H1 (cell line): ENCODE measurements at regions not wholly inside any gene's neighbourhood (a gene's known extent, or its start where the extent isn't known, plus 50 kb on each side); places are given as distances from the start of the nearest gene placed in this dataset.

Experiments
- CTCF ChIA-PET: fragments of 300-600 bp; sonication (Branson Sonifier 250); formaldehyde crosslinking; loops from one replicate; lab custom pipeline; 2021; ENCODE audit not compliant: partially characterized antibody; lab: Charles Lee
- POLR2A ChIA-PET: fragments of 300-600 bp; sonication (Branson Sonifier 250); formaldehyde crosslinking; loops from one replicate; lab custom pipeline; 2021; ENCODE audit warnings: inconsistent platforms; ENCODE audit not compliant: partially characterized antibody; lab: Charles Lee
- DNase-seq, 2 experiments: peaks; one replicate each; pipeline versions ENCODE4 v3.0.0 to v3.0.0-alpha.2; 2010 to 2022; ENCODE audit warnings: low spot score in 2 of 2, low read depth in 1 of 2, mixed read lengths in 1 of 2
- FAIRE-seq: peaks from 2 replicates; lab custom pipeline; 2011; peaks lifted over from hg19 to GRCh38; lab: Jason Lieb, UNC
- H2AFZ ChIP-seq: 2 replicates; pipeline ENCODE4 v1.8.1; 2012; ENCODE audit warnings: low read length, inconsistent platforms
- H2AK5ac ChIP-seq: 2 replicates; pipeline ENCODE4 v1.6.1; 2013; ENCODE audit warnings: low read depth, low read length
- H2BK120ac ChIP-seq: replicated peaks from 2 replicates; pipeline ENCODE3; 2013; ENCODE audit warnings: low read depth, low read length, inconsistent platforms
- H2BK12ac ChIP-seq: 2 replicates; pipeline ENCODE4 v1.6.1; 2013; ENCODE audit warnings: low read depth, low read length
- H2BK15ac ChIP-seq: 2 replicates; pipeline ENCODE4 v1.6.1; 2013; ENCODE audit warnings: low read length
- H2BK20ac ChIP-seq: 2 replicates; pipeline ENCODE4 v1.6.1; 2013; ENCODE audit warnings: low read length
- H2BK5ac ChIP-seq: 2 replicates; pipeline ENCODE4 v1.6.1; 2013; ENCODE audit warnings: low read depth, low read length
- H3K14ac ChIP-seq: 2 replicates; pipeline ENCODE4 v1.6.1; 2013; ENCODE audit warnings: inconsistent platforms; ENCODE audit not compliant: insufficient read length
- H3K18ac ChIP-seq: 2 replicates; pipeline ENCODE4 v1.6.1; 2013; ENCODE audit warnings: low read length; ENCODE audit errors: extremely low read depth
- H3K23ac ChIP-seq: 2 replicates; pipeline ENCODE4 v1.6.1; 2013; ENCODE audit warnings: inconsistent platforms; ENCODE audit not compliant: insufficient read length
- H3K23me2 ChIP-seq: 2 replicates; pipeline ENCODE4 v1.6.1; 2013; ENCODE audit warnings: low read depth, low read length
- H3K27ac ChIP-seq: 2 replicates; pipeline ENCODE4 v1.6.1; 2011; ENCODE audit warnings: low read depth, low read length, inconsistent platforms
- H3K27me3 ChIP-seq, 4 experiments: replicated peaks in 1 of 4; 1 replicate in 1 of 4; 2 replicates in 3 of 4; pipeline versions ENCODE4 v1.6.1 to v1.8.1; 2011 to 2013; ENCODE audit warnings: low read length in 3 of 4, mild to moderate bottlenecking in 3 of 4, inconsistent platforms in 2 of 4, mixed read lengths in 2 of 4, moderate library complexity in 1 of 4; ENCODE audit not compliant: control insufficient read depth in 3 of 4, insufficient read depth in 3 of 4; ENCODE audit errors: extremely low read depth in 1 of 4
- H3K36me3 ChIP-seq, 4 experiments: 2 replicates each; pipeline versions ENCODE4 v1.6.1 to v1.8.1; 2011 to 2013; ENCODE audit warnings: mild to moderate bottlenecking in 4 of 4, low read length in 3 of 4, moderate library complexity in 2 of 4, control low read depth in 1 of 4, inconsistent platforms in 1 of 4; ENCODE audit not compliant: insufficient read depth in 4 of 4, control insufficient read depth in 2 of 4
- H3K4ac ChIP-seq: replicated peaks from 2 replicates; pipeline ENCODE3; 2013; ENCODE audit warnings: low read length, low read depth, mixed read lengths, inconsistent platforms; ENCODE audit not compliant: insufficient read length
- H3K4me1 ChIP-seq, 4 experiments: replicated peaks in 1 of 4; 1 replicate in 1 of 4; 2 replicates in 3 of 4; pipeline versions ENCODE4 v1.6.1 to v1.8.1; 2011 to 2013; ENCODE audit warnings: low read length in 3 of 4, inconsistent platforms in 2 of 4, mixed read lengths in 1 of 4; ENCODE audit not compliant: insufficient read depth in 4 of 4, control insufficient read depth in 3 of 4
- H3K4me2 ChIP-seq, 2 experiments: 2 replicates each; pipeline versions ENCODE4 v1.6.1 to v1.8.1; 2011 to 2013; ENCODE audit warnings: low read depth in 2 of 2, low read length in 2 of 2, control low read depth in 1 of 2, inconsistent platforms in 1 of 2, mild to moderate bottlenecking in 1 of 2; ENCODE audit not compliant: insufficient read depth in 1 of 2
- H3K4me3 ChIP-seq, 4 experiments: fragments of 200-600, 300-600 bp in 1 of 4; sonication (generic), shearing (Covaris generic), sonication (Bioruptor Twin) in 1 of 4; 2 replicates each; pipeline versions ENCODE4 v1.5.1 to v1.8.1; 2011 to 2016; ENCODE audit warnings: low read length in 4 of 4, low read depth in 3 of 4, control low read depth in 2 of 4, inconsistent platforms in 2 of 4, mild to moderate bottlenecking in 2 of 4, mixed read lengths in 1 of 4, moderate library complexity in 1 of 4; ENCODE audit not compliant: insufficient read depth in 2 of 4; ENCODE audit errors: extremely low read depth in 1 of 4
- H3K56ac ChIP-seq: replicated peaks from 2 replicates; pipeline ENCODE3; 2013; ENCODE audit warnings: low read depth, mild to moderate bottlenecking, mixed read lengths, low read length, inconsistent platforms; ENCODE audit not compliant: insufficient read length
- H3K79me1 ChIP-seq: 2 replicates; pipeline ENCODE4 v1.6.1; 2013; ENCODE audit warnings: low read depth, low read length, control low read depth
- H3K79me2 ChIP-seq, 2 experiments: 2 replicates each; pipeline versions ENCODE4 v1.6.1 to v1.8.1; 2012 to 2013; ENCODE audit warnings: low read length in 2 of 2, mild to moderate bottlenecking in 2 of 2, inconsistent platforms in 1 of 2; ENCODE audit not compliant: insufficient read depth in 2 of 2, control insufficient read depth in 1 of 2
- H3K9ac ChIP-seq, 4 experiments: replicated peaks in 1 of 4; 1 replicate in 1 of 4; 2 replicates in 3 of 4; pipeline versions ENCODE4 v1.6.1 to v1.8.1; 2011 to 2013; ENCODE audit warnings: low read depth in 3 of 4, low read length in 3 of 4, control low read depth in 2 of 4, mild to moderate bottlenecking in 2 of 4, moderate library complexity in 2 of 4, inconsistent platforms in 1 of 4; ENCODE audit errors: extremely low read depth in 1 of 4
- H3K9me3 ChIP-seq, 2 experiments: 2 replicates each; pipeline versions ENCODE4 v1.6.1 to v1.8.1; 2012 to 2013; ENCODE audit warnings: mild to moderate bottlenecking in 2 of 2, moderate library complexity in 2 of 2, control low read depth in 1 of 2, inconsistent platforms in 1 of 2, low read depth in 1 of 2, low read length in 1 of 2, mixed read lengths in 1 of 2; ENCODE audit not compliant: insufficient read depth in 2 of 2
- H4K20me1 ChIP-seq, 2 experiments: replicated peaks in 1 of 2; 2 replicates each; pipeline versions ENCODE3 to v1.8.1; 2011 to 2013; ENCODE audit warnings: inconsistent platforms in 2 of 2, low read length in 2 of 2, mild to moderate bottlenecking in 1 of 2; ENCODE audit not compliant: insufficient read depth in 2 of 2, control insufficient read depth in 1 of 2
- H4K5ac ChIP-seq: 2 replicates; pipeline ENCODE4 v1.6.1; 2013; ENCODE audit warnings: low read length, low read depth, mixed read lengths, inconsistent platforms; ENCODE audit not compliant: insufficient read length
- H4K8ac ChIP-seq: 2 replicates; pipeline ENCODE4 v1.8.0; 2013; ENCODE audit warnings: mild to moderate bottlenecking, moderate library complexity, low read length, inconsistent platforms; ENCODE audit not compliant: insufficient read depth; ENCODE audit errors: extremely low read depth
- H4K91ac ChIP-seq: replicated peaks from 2 replicates; pipeline ENCODE3; 2013; ENCODE audit warnings: low read length, mixed read lengths, inconsistent platforms; ENCODE audit not compliant: insufficient read length
- BCL11A ChIP-seq, 2 experiments: IDR thresholded peaks; one replicate each; pipeline ENCODE4 v1.6.1; 2011; ENCODE audit warnings: low read depth in 2 of 2, low read length in 2 of 2, mild to moderate bottlenecking in 2 of 2
- CEBPB ChIP-seq: IDR thresholded peaks from 2 replicates; pipeline ENCODE4 v1.6.1; 2012; ENCODE audit warnings: low read depth, low read length
- CHD2 ChIP-seq: IDR thresholded peaks from 2 replicates; pipeline ENCODE4 v1.6.1; 2012; ENCODE audit warnings: low read length, improper control_type of control experiment
- EP300 ChIP-seq, 2 experiments: IDR thresholded peaks; 1 replicate in 1 of 2; 2 replicates in 1 of 2; pipeline ENCODE4 v1.6.1; 2011 to 2012; ENCODE audit warnings: low read depth in 2 of 2, low read length in 2 of 2, mild to moderate bottlenecking in 2 of 2, borderline replicate concordance in 1 of 2, inconsistent platforms in 1 of 2, moderate library complexity in 1 of 2
- FOSL1 ChIP-seq: IDR thresholded peaks from 2 replicates; pipeline ENCODE4 v1.6.1; 2011; ENCODE audit warnings: mild to moderate bottlenecking, low read depth, low read length, moderate library complexity; ENCODE audit not compliant: insufficient read depth
- NANOG ChIP-seq: IDR thresholded peaks from 2 replicates; pipeline ENCODE4 v1.6.1; 2011; ENCODE audit warnings: low read length, low read depth, mild to moderate bottlenecking, inconsistent platforms; ENCODE audit not compliant: insufficient read depth, poor library complexity, severe bottlenecking
- RAD21 ChIP-seq, 2 experiments: IDR thresholded peaks in 1 of 2; conservative IDR thresholded peaks in 1 of 2; 2 replicates each; pipeline ENCODE4 v1.6.1; 2011; ENCODE audit warnings: low read depth in 2 of 2, low read length in 2 of 2, improper control_type of control experiment in 1 of 2, inconsistent platforms in 1 of 2, mild to moderate bottlenecking in 1 of 2, moderate library complexity in 1 of 2
- RFX5 ChIP-seq: IDR thresholded peaks from 2 replicates; pipeline ENCODE4 v1.6.1; 2011; ENCODE audit warnings: low read depth, low read length, improper control_type of control experiment, borderline replicate concordance
- SP4 ChIP-seq: IDR thresholded peaks from 2 replicates; pipeline ENCODE4 v1.6.1; 2012; ENCODE audit warnings: low read length, inconsistent platforms
- WGBS, 2 experiments: shearing (Covaris generic) in 1 of 2; methylation state at CpG; one replicate each; pipeline versions ENCODE4 v1.1.6 to v1.1.7; 2013 to 2015; ENCODE audit warnings: low lambda C conversion rate in 2 of 2, mixed read lengths in 2 of 2, inconsistent platforms in 1 of 2, low coverage in 1 of 2, missing lambda C conversion rate in 1 of 2; ENCODE audit not compliant: insufficient replicate concordance in 2 of 2, insufficient coverage in 1 of 2, insufficient read length in 1 of 2; ENCODE audit errors: extremely low coverage in 1 of 2, missing lambda C conversion rate in 1 of 2; 5-methylcytosine and 5-hydroxymethylcytosine counted together
- TF ChIP-seq, protein P1 (sequence below): IDR thresholded peaks from 2 replicates; pipeline ENCODE4 v1.6.1; 2012; ENCODE audit warnings: low read length, inconsistent platforms
- TF ChIP-seq, protein P2 (sequence below): IDR thresholded peaks from 2 replicates; pipeline ENCODE4 v1.6.1; 2012; ENCODE audit warnings: inconsistent platforms

DNA sequence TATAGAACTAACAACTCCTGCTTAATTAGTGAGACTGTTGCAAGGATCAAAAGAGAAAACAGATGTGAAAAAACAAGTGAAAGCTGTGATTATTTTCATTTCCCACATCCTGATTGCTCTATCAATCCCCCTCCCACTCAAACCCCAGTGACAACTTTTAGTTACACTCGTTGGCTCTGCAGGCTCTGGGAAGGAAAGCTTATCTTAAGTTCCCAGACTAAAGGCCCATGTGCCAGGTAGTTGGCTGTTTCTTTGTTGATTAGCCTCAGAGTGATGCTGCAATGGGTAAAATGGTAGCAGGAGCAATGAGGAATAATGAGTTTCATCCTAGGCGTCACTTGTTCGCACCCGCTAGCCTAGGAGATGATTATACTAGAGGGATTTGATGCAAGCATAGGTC, 133.3 kb upstream of the IFNE start:
- Histone ChIP-seq H4K8ac (no peak overlapping the region), H2AK5ac (no peak overlapping the region), H2BK12ac (no peak overlapping the region), H3K23me2 (no peaks in the 10 kb centered on the region), H2AFZ (peak overlapping the region; percentile 63), H2BK120ac (no peak overlapping the region), H3K79me1 (no peaks in the 10 kb centered on the region), H3K27me3 (no peaks in the 10 kb centered on the region), H3K4me3 (no peak overlapping the region), H3K23ac (no peak overlapping the region), H3K4ac (peak overlapping the region; percentile 14), H3K36me3 (no peaks in the 10 kb centered on the region), H3K56ac (no peak overlapping the region), H2BK15ac (no peak overlapping the region), H3K4me1 (peaks cover 0 to 5% (median 3%) of the 10 kb centered on the region in 4 experiments; a peak in 3 of 7 replicates), H3K18ac (no peak overlapping the region), H3K27ac (no peak overlapping the region), H3K4me2 (no peak overlapping the region), H4K91ac (no peak overlapping the region), H2BK5ac (no peak overlapping the region), H2BK20ac (no peak overlapping the region), H4K20me1 (no peaks in the 10 kb centered on the region), H4K5ac (no peak overlapping the region), H3K9me3 (no peaks in the 10 kb centered on the region), H3K79me2 (no peaks in the 10 kb centered on the region), H3K9ac (no peak overlapping the region), H3K14ac (no peak overlapping the region)
- DNase-seq (no peak), FAIRE-seq (no peak)
- 85% methylated on average over 4 of the region's 4 CpGs; no CpG with 5 or more reads in 1 of the 2 experiments for WGBS, 2 experiments
- POLR2A ChIA-PET, result no interaction called here
- CTCF ChIA-PET, result no interaction called here
- no peak for TF ChIP-seq CEBPB
- no peak for TF ChIP-seq BCL11A (IDR thresholded peaks at IDR 0.05; ENCODE audit: low read depth in 2 of 2, low read length in 2 of 2)
- no peak for TF ChIP-seq FOSL1
- TF ChIP-seq RFX5, result no peak
- no peak for TF ChIP-seq SP4
- TF ChIP-seq EP300 (IDR thresholded peaks at IDR 0.05; ENCODE audit: borderline replicate concordance in 1 of 2, low read depth in 2 of 2, low read length in 2 of 2), result no peak
- TF ChIP-seq, protein P1, sequence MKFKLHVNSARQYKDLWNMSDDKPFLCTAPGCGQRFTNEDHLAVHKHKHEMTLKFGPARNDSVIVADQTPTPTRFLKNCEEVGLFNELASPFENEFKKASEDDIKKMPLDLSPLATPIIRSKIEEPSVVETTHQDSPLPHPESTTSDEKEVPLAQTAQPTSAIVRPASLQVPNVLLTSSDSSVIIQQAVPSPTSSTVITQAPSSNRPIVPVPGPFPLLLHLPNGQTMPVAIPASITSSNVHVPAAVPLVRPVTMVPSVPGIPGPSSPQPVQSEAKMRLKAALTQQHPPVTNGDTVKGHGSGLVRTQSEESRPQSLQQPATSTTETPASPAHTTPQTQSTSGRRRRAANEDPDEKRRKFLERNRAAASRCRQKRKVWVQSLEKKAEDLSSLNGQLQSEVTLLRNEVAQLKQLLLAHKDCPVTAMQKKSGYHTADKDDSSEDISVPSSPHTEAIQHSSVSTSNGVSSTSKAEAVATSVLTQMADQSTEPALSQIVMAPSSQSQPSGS, result no peak
- TF ChIP-seq RAD21 (IDR thresholded peaks at IDR 0.05 in 1 of 2, conservative IDR thresholded peaks at IDR 0.05 in 1 of 2; ENCODE audit: low read depth in 2 of 2, low read length in 2 of 2), result no peak
- TF ChIP-seq NANOG, result no peak
- TF ChIP-seq, protein P2, sequence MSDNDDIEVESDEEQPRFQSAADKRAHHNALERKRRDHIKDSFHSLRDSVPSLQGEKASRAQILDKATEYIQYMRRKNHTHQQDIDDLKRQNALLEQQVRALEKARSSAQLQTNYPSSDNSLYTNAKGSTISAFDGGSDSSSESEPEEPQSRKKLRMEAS, result no peak
- no peak for TF ChIP-seq CHD2
